HCT116 (cell line): ENCODE measurements at regions not wholly inside any gene's neighbourhood (a gene's known extent, or its start where the extent isn't known, plus 50 kb on each side); places are given as distances from the start of the nearest gene placed in this dataset.

Experiments
- ATAC-seq: fragments of 200-7000 bp; cut with Tn5 transposase; 2 replicates; pipeline ENCODE4 v1.9.1; 2020; ENCODE audit warnings: mild to moderate bottlenecking, moderate library complexity
- BruUV-seq: library from RNA; stranded (reverse); fragments of 400-500 nt; replicated peaks from 2 replicates; lab custom pipeline; 2021; lab: Mats Ljungman, UMichigan
- CTCF ChIA-PET: fragments of 300-600 bp; sonication (Branson Sonifier 250); formaldehyde crosslinking; loops from one replicate; lab custom pipeline; 2021; ENCODE audit warnings: antibody characterized with exemption; lab: Charles Lee
- POLR2A ChIA-PET: fragments of 300-600, 350-600 bp; sonication (Branson Sonifier 250); formaldehyde crosslinking; loops from one replicate; lab custom pipeline; 2021; ENCODE audit warnings: antibody characterized with exemption; lab: Charles Lee
- RAD21 ChIA-PET, 2 experiments: fragments of 300-600 bp; sonication (Branson Sonifier 250); formaldehyde crosslinking; loops; one replicate each; lab custom pipeline; 2023; ENCODE audit warnings: low total read pairs in 2 of 2; ENCODE audit not compliant: uncharacterized antibody in 2 of 2, unreplicated experiment in 2 of 2, low non-redundant PET in 1 of 2; lab: Charles Lee
- DNase-seq: peaks from one replicate; pipeline ENCODE4 v3.0.0-alpha.2; 2010; ENCODE audit warnings: low read depth, low spot score
- H2AFZ ChIP-seq: fragments of 200-600 bp; shearing (Covaris generic), sonication (generic); 2 replicates; pipeline ENCODE4 v1.6.1; 2017; ENCODE audit warnings: low read depth, mixed run types, mixed read lengths, antibody characterized with exemption, low read length; ENCODE audit not compliant: poor library complexity, severe bottlenecking
- H3K27ac ChIP-seq: 2 replicates; pipeline ENCODE4 v1.5.1; 2012; ENCODE audit warnings: low read depth, low read length
- H3K27me3 ChIP-seq: fragments of 200-600 bp; sonication (generic); 2 replicates; pipeline ENCODE4 v1.6.1; 2016; ENCODE audit warnings: mixed run types, low read length, mixed read lengths; ENCODE audit not compliant: insufficient read depth
- H3K36me3 ChIP-seq, 2 experiments: fragments of 200-500 bp in 1 of 2; fragments of 200-600 bp in 1 of 2; sonication (Bioruptor generic) in 1 of 2; sonication (generic) in 1 of 2; 2 replicates each; pipeline versions ENCODE4 v1.5.1 to v1.6.1; 2014 to 2016; ENCODE audit warnings: low read length in 2 of 2, inconsistent platforms in 1 of 2, mixed read lengths in 1 of 2, mixed run types in 1 of 2; ENCODE audit not compliant: insufficient read depth in 2 of 2, control insufficient read depth in 1 of 2
- H3K4me1 ChIP-seq, 2 experiments: fragments of 200-600 bp in 1 of 2; sonication (generic) in 1 of 2; 2 replicates each; pipeline versions ENCODE4 v1.5.1 to v1.6.1; 2012 to 2017; ENCODE audit warnings: low read length in 2 of 2, inconsistent platforms in 1 of 2, mild to moderate bottlenecking in 1 of 2, mixed read lengths in 1 of 2, mixed run types in 1 of 2, moderate library complexity in 1 of 2; ENCODE audit not compliant: insufficient read depth in 2 of 2, control insufficient read depth in 1 of 2
- H3K4me2 ChIP-seq: fragments of 200-600 bp; sonication (generic); 2 replicates; pipeline ENCODE4 v1.6.1; 2017; ENCODE audit warnings: mixed run types, low read length, mixed read lengths
- H3K4me3 ChIP-seq, 2 experiments: fragments of 200-600 bp in 1 of 2; sonication (generic) in 1 of 2; replicated peaks in 1 of 2; 2 replicates each; pipeline ENCODE4 v1.5.1; 2011 to 2016; ENCODE audit warnings: low read length in 2 of 2, control low read depth in 1 of 2, low read depth in 1 of 2, mild to moderate bottlenecking in 1 of 2, mixed read lengths in 1 of 2, mixed run types in 1 of 2
- H3K79me2 ChIP-seq: fragments of 200-600 bp; sonication (generic); 2 replicates; pipeline ENCODE4 v1.6.1; 2017; ENCODE audit warnings: mild to moderate bottlenecking, mixed run types, low read length, moderate library complexity, mixed read lengths; ENCODE audit not compliant: insufficient read depth
- H3K9ac ChIP-seq: fragments of 200-600 bp; sonication (generic); 2 replicates; pipeline ENCODE4 v1.6.1; 2016; ENCODE audit warnings: low read length, mixed read lengths
- H3K9me2 ChIP-seq: fragments of 200-600 bp; sonication (generic), shearing (Covaris generic); 2 replicates; pipeline ENCODE4 v1.6.1; 2017; ENCODE audit warnings: mixed run types, mild to moderate bottlenecking, moderate library complexity; ENCODE audit not compliant: insufficient read depth
- H3K9me3 ChIP-seq, 2 experiments: fragments of 200-500 bp in 1 of 2; fragments of 200-600 bp in 1 of 2; sonication (Bioruptor generic) in 1 of 2; sonication (generic) in 1 of 2; 2 replicates each; pipeline ENCODE4 v1.6.1; 2014 to 2017; ENCODE audit warnings: low read length in 2 of 2, mixed read lengths in 2 of 2, inconsistent platforms in 1 of 2, low read depth in 1 of 2, mild to moderate bottlenecking in 1 of 2, mixed run types in 1 of 2, moderate library complexity in 1 of 2; ENCODE audit not compliant: control insufficient read depth in 1 of 2, insufficient read depth in 1 of 2
- H4K20me1 ChIP-seq: fragments of 200-600 bp; sonication (generic), shearing (Covaris generic); 2 replicates; pipeline ENCODE4 v1.6.1; 2017; ENCODE audit warnings: mixed run types, mild to moderate bottlenecking, moderate library complexity; ENCODE audit not compliant: insufficient read depth
- CBX3 ChIP-seq: IDR thresholded peaks from 2 replicates; pipeline ENCODE4 v1.6.1; 2012; ENCODE audit warnings: low read depth
- EZH2 ChIP-seq: fragments of 200-600 bp; sonication (generic); IDR thresholded peaks from 2 replicates; pipeline ENCODE4 v1.6.1; 2017; ENCODE audit warnings: antibody characterized with exemption, mixed run types
- EZH2phosphoT487 ChIP-seq: fragments of 200-600 bp; IDR thresholded peaks from 2 replicates; pipeline ENCODE4 v1.6.1; 2018; ENCODE audit warnings: antibody characterized with exemption, borderline replicate concordance
- JUND ChIP-seq: IDR thresholded peaks from 2 replicates; pipeline ENCODE4 v1.6.1; 2012
- POLR2AphosphoS5 ChIP-seq: IDR thresholded peaks from 2 replicates; pipeline ENCODE4 v1.6.1; 2011; ENCODE audit warnings: mild to moderate bottlenecking, low read depth, low read length, moderate library complexity
- YY1 ChIP-seq: IDR thresholded peaks from 2 replicates; pipeline ENCODE4 v1.6.1; 2011; ENCODE audit warnings: low read length, low read depth, moderate library complexity, mild to moderate bottlenecking; ENCODE audit not compliant: insufficient replicate concordance; ENCODE audit errors: extremely low read depth
- intact Hi-C: fragments of 100-400 bp; cut with micrococcal nuclease; formaldehyde crosslinking; loops from 2 replicates; pipeline ENCODE4 v1.10.0; 2022
- TF ChIP-seq, protein P1 (sequence below), 3 experiments: fragments of 200-600 bp in 1 of 3; sonication (generic) in 1 of 3; IDR thresholded peaks in 2 of 3; conservative IDR thresholded peaks in 1 of 3; 2 replicates each; pipeline ENCODE4 v1.5.1; 2012 to 2017; ENCODE audit warnings: low read depth in 2 of 3, low read length in 2 of 3, antibody characterized with exemption in 1 of 3, borderline replicate concordance in 1 of 3, control low read depth in 1 of 3, mild to moderate bottlenecking in 1 of 3, mixed read lengths in 1 of 3, mixed run types in 1 of 3, moderate library complexity in 1 of 3; ENCODE audit not compliant: insufficient read depth in 1 of 3
- TF ChIP-seq, protein P2 (sequence below): IDR thresholded peaks from 2 replicates; pipeline ENCODE4 v1.6.1; 2012; ENCODE audit warnings: low read depth
- TF ChIP-seq, protein P3 (sequence below): IDR thresholded peaks from 2 replicates; pipeline ENCODE4 v1.6.1; 2012
- TF ChIP-seq, protein P4 (sequence below): IDR thresholded peaks from 2 replicates; pipeline ENCODE4 v1.6.1; 2012
- TF ChIP-seq, protein P5 (sequence below): IDR thresholded peaks from 2 replicates; pipeline ENCODE4 v1.6.1; 2011; ENCODE audit warnings: mild to moderate bottlenecking, low read length, moderate library complexity; ENCODE audit not compliant: insufficient replicate concordance; ENCODE audit errors: extremely low read depth

DNA sequence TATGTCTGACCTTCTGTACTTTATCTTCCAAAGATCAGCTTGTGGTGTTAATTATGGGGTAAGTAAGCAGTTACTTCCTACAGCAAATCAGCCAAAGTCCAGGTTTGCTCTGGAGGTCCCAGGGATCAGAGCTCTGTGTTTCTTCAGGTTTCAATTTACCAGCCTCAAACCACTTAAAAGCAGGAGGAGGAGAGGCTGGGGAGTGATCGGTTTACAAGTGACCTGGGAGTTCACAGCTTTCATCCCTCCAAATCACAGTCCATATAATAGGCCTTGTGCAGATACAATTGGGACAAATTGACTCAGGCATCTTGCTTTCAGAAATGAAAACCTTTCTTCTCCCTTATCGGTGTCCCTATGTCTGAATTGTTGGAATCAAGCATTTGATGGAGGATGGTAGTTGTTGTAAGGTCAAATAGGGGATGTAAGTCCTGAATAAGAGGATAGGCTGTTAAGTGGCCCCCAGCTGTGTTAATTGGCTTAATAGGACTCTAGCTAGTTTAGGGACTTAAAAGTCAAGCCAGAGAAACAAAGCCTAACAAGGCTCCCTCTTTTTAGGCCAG lies 188.0 kb upstream of the NT5C1B start:
- Histone ChIP-seq H3K27ac (no peak overlapping the region), H3K4me2 (no peak overlapping the region), H3K9me3 (no peaks in the 10 kb centered on the region), H3K27me3 (no peaks in the 10 kb centered on the region), H3K4me1 (no peaks in the 10 kb centered on the region), H3K9ac (no peak overlapping the region), H3K79me2 (no peaks in the 10 kb centered on the region), H3K36me3 (no peaks in the 10 kb centered on the region), H4K20me1 (no peaks in the 10 kb centered on the region), H3K9me2 (no peaks in the 10 kb centered on the region), H3K4me3 (no peak overlapping the region), H2AFZ (no peak overlapping the region)
- no TSS peak for BruUV-seq
- intact Hi-C loops, result no loop called here
- ATAC-seq, result no peak
- RAD21 ChIA-PET, result no interaction called here
- TF ChIP-seq, protein P1, sequence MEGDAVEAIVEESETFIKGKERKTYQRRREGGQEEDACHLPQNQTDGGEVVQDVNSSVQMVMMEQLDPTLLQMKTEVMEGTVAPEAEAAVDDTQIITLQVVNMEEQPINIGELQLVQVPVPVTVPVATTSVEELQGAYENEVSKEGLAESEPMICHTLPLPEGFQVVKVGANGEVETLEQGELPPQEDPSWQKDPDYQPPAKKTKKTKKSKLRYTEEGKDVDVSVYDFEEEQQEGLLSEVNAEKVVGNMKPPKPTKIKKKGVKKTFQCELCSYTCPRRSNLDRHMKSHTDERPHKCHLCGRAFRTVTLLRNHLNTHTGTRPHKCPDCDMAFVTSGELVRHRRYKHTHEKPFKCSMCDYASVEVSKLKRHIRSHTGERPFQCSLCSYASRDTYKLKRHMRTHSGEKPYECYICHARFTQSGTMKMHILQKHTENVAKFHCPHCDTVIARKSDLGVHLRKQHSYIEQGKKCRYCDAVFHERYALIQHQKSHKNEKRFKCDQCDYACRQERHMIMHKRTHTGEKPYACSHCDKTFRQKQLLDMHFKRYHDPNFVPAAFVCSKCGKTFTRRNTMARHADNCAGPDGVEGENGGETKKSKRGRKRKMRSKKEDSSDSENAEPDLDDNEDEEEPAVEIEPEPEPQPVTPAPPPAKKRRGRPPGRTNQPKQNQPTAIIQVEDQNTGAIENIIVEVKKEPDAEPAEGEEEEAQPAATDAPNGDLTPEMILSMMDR (IDR thresholded peaks at IDR 0.05 in 2 of 3, conservative IDR thresholded peaks at IDR 0.05 in 1 of 3; ENCODE audit: borderline replicate concordance in 1 of 3, insufficient read depth in 1 of 3, low read depth in 2 of 3, low read length in 2 of 3), result no peak
- TF ChIP-seq EZH2, result no peak
- TF ChIP-seq, protein P2, sequence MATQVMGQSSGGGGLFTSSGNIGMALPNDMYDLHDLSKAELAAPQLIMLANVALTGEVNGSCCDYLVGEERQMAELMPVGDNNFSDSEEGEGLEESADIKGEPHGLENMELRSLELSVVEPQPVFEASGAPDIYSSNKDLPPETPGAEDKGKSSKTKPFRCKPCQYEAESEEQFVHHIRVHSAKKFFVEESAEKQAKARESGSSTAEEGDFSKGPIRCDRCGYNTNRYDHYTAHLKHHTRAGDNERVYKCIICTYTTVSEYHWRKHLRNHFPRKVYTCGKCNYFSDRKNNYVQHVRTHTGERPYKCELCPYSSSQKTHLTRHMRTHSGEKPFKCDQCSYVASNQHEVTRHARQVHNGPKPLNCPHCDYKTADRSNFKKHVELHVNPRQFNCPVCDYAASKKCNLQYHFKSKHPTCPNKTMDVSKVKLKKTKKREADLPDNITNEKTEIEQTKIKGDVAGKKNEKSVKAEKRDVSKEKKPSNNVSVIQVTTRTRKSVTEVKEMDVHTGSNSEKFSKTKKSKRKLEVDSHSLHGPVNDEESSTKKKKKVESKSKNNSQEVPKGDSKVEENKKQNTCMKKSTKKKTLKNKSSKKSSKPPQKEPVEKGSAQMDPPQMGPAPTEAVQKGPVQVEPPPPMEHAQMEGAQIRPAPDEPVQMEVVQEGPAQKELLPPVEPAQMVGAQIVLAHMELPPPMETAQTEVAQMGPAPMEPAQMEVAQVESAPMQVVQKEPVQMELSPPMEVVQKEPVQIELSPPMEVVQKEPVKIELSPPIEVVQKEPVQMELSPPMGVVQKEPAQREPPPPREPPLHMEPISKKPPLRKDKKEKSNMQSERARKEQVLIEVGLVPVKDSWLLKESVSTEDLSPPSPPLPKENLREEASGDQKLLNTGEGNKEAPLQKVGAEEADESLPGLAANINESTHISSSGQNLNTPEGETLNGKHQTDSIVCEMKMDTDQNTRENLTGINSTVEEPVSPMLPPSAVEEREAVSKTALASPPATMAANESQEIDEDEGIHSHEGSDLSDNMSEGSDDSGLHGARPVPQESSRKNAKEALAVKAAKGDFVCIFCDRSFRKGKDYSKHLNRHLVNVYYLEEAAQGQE, result no peak
- TF ChIP-seq EZH2phosphoT487, result no peak
- TF ChIP-seq, protein P3, sequence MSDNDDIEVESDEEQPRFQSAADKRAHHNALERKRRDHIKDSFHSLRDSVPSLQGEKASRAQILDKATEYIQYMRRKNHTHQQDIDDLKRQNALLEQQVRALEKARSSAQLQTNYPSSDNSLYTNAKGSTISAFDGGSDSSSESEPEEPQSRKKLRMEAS, result no peak
- TF ChIP-seq, protein P4, sequence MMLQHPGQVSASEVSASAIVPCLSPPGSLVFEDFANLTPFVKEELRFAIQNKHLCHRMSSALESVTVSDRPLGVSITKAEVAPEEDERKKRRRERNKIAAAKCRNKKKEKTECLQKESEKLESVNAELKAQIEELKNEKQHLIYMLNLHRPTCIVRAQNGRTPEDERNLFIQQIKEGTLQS, result no peak
- no peak for TF ChIP-seq YY1
- TF ChIP-seq CBX3, result no peak
- TF ChIP-seq POLR2AphosphoS5, result no peak
- TF ChIP-seq, protein P5, sequence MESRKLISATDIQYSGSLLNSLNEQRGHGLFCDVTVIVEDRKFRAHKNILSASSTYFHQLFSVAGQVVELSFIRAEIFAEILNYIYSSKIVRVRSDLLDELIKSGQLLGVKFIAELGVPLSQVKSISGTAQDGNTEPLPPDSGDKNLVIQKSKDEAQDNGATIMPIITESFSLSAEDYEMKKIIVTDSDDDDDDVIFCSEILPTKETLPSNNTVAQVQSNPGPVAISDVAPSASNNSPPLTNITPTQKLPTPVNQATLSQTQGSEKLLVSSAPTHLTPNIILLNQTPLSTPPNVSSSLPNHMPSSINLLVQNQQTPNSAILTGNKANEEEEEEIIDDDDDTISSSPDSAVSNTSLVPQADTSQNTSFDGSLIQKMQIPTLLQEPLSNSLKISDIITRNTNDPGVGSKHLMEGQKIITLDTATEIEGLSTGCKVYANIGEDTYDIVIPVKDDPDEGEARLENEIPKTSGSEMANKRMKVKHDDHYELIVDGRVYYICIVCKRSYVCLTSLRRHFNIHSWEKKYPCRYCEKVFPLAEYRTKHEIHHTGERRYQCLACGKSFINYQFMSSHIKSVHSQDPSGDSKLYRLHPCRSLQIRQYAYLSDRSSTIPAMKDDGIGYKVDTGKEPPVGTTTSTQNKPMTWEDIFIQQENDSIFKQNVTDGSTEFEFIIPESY, result no peak
- TF ChIP-seq JUND, result no peak
- POLR2A ChIA-PET, result no interaction called here
- CTCF ChIA-PET, result no interaction called here
- no peak for DNase-seq
